WTC11 (cell line): ENCODE measurements at regions not wholly inside any gene's neighbourhood (a gene's known extent, or its start where the extent isn't known, plus 50 kb on each side); places are given as distances from the start of the nearest gene placed in this dataset.

ENCODE experiments used
- ATAC-seq: fragments of 200-7000 bp; cut with Tn5 transposase; 2 replicates; pipeline ENCODE4 v1.10.0; 2021; ENCODE audit warnings: mild to moderate bottlenecking, moderate library complexity
- CTCF ChIA-PET: fragments of 300-600 bp; sonication (Branson Sonifier 250); formaldehyde crosslinking; loops from one replicate; lab custom pipeline; 2021; ENCODE audit warnings: antibody characterized with exemption; lab: Charles Lee
- POLR2A ChIA-PET: fragments of 350-600 bp; sonication (Branson Sonifier 250); formaldehyde crosslinking; loops from one replicate; lab custom pipeline; 2021; ENCODE audit warnings: antibody characterized with exemption; lab: Charles Lee
- DNase-seq: peaks from one replicate; pipeline ENCODE4 v3.0.0; 2021; ENCODE audit warnings: low spot score
- H3K27ac Mint-ChIP-seq: 2 replicates; pipeline ENCODE4 v1.8.0; 2021; ENCODE audit warnings: mixed read lengths
- H3K27me3 Mint-ChIP-seq: 2 replicates; pipeline ENCODE4 v1.8.0; 2021; ENCODE audit warnings: low read depth, mild to moderate bottlenecking, moderate library complexity, mixed read lengths
- H3K36me3 Mint-ChIP-seq: 2 replicates; pipeline ENCODE4 v1.8.0; 2021; ENCODE audit warnings: mixed read lengths
- H3K4me1 Mint-ChIP-seq: 2 replicates; pipeline ENCODE4 v1.8.0; 2022; ENCODE audit warnings: mixed read lengths
- H3K4me3 Mint-ChIP-seq: 2 replicates; pipeline ENCODE4 v1.8.0; 2021; ENCODE audit warnings: mild to moderate bottlenecking, moderate library complexity, mixed read lengths
- H3K9me3 Mint-ChIP-seq: 2 replicates; pipeline ENCODE4 v1.8.0; 2021; ENCODE audit warnings: mixed read lengths
- ARID4B ChIP-seq: sonication (generic); formaldehyde crosslinking; IDR thresholded peaks from 2 replicates; pipeline ENCODE4 v1.8.0; 2023; ENCODE audit warnings: missing genetic modification reagents, mild to moderate bottlenecking, borderline replicate concordance
- ATF3 ChIP-seq: sonication (generic); formaldehyde crosslinking; conservative IDR thresholded peaks from 2 replicates; pipeline ENCODE4 v1.8.1; 2022; ENCODE audit warnings: mild to moderate bottlenecking, missing genetic modification reagents
- ATF6 ChIP-seq: sonication (generic); formaldehyde crosslinking; IDR thresholded peaks from 2 replicates; pipeline ENCODE4 v1.8.1; 2023; ENCODE audit warnings: mild to moderate bottlenecking, missing genetic modification reagents
- CBFB ChIP-seq: sonication (generic); formaldehyde crosslinking; IDR thresholded peaks from 2 replicates; pipeline ENCODE4 v1.8.1; 2022; ENCODE audit warnings: mild to moderate bottlenecking, low read depth, missing genetic modification reagents
- CREM ChIP-seq: sonication (generic); formaldehyde crosslinking; IDR thresholded peaks from 2 replicates; pipeline ENCODE4 v1.8.1; 2022; ENCODE audit warnings: mild to moderate bottlenecking, missing genetic modification reagents, moderate library complexity
- CTCF ChIP-seq: fragments of 200-600 bp; IDR thresholded peaks from 2 replicates; pipeline ENCODE4 v1.8.0; 2022; ENCODE audit warnings: antibody characterized with exemption
- E2F1 ChIP-seq: sonication (generic); formaldehyde crosslinking; IDR thresholded peaks from 2 replicates; pipeline ENCODE4 v1.8.0; 2022; ENCODE audit warnings: mild to moderate bottlenecking, missing genetic modification reagents
- E2F4 ChIP-seq: sonication (generic); formaldehyde crosslinking; IDR thresholded peaks from 2 replicates; pipeline ENCODE4 v1.8.1; 2022; ENCODE audit warnings: low read depth, mild to moderate bottlenecking, moderate library complexity, missing genetic modification reagents, borderline replicate concordance
- FOXJ3 ChIP-seq: sonication (generic); formaldehyde crosslinking; IDR thresholded peaks from 2 replicates; pipeline ENCODE4 v1.9.0; 2021; ENCODE audit warnings: missing genetic modification reagents, mild to moderate bottlenecking, borderline replicate concordance
- FOXP4 ChIP-seq: sonication (generic); formaldehyde crosslinking; IDR thresholded peaks from 2 replicates; pipeline ENCODE4 v1.8.0; 2022; ENCODE audit warnings: mild to moderate bottlenecking, missing genetic modification reagents
- GABPB1 ChIP-seq: sonication (generic); formaldehyde crosslinking; IDR thresholded peaks from 2 replicates; pipeline ENCODE4 v1.8.1; 2023; ENCODE audit warnings: mild to moderate bottlenecking, missing genetic modification reagents
- GTF2I ChIP-seq: fragments of 250-450 bp; sonication (Bioruptor Pico); conservative IDR thresholded peaks from 2 replicates; pipeline ENCODE4 v1.4.0; 2021; ENCODE audit warnings: mild to moderate bottlenecking
- JUN ChIP-seq: sonication (generic); formaldehyde crosslinking; IDR thresholded peaks from 2 replicates; pipeline ENCODE4 v1.8.0; 2023; ENCODE audit warnings: mild to moderate bottlenecking, missing genetic modification reagents
- MXD4 ChIP-seq: fragments of 250-450 bp; sonication (Bioruptor Pico); IDR thresholded peaks from 2 replicates; pipeline ENCODE4 v1.8.0; 2021; ENCODE audit warnings: mild to moderate bottlenecking, moderate library complexity, borderline replicate concordance
- RORB ChIP-seq: fragments of 250-450 bp; sonication (Bioruptor Pico); IDR thresholded peaks from 2 replicates; pipeline ENCODE4 v1.9.0; 2021; ENCODE audit warnings: mild to moderate bottlenecking
- ZNF219 ChIP-seq: sonication (generic); formaldehyde crosslinking; IDR thresholded peaks from 2 replicates; pipeline ENCODE4 v1.8.0; 2023; ENCODE audit warnings: missing genetic modification reagents, mild to moderate bottlenecking, borderline replicate concordance
- ZNF396 ChIP-seq: fragments of 250-450 bp; sonication (Bioruptor Pico); IDR thresholded peaks from 2 replicates; pipeline ENCODE4 v1.8.0; 2021; ENCODE audit warnings: mild to moderate bottlenecking, moderate library complexity, borderline replicate concordance
- ZNF512 ChIP-seq: sonication (generic); formaldehyde crosslinking; IDR thresholded peaks from 2 replicates; pipeline ENCODE4 v1.8.1; 2022; ENCODE audit warnings: missing genetic modification reagents, borderline replicate concordance
- ZNF671 ChIP-seq: fragments of 250-450 bp; sonication (Bioruptor Pico); IDR thresholded peaks from 2 replicates; pipeline ENCODE4 v1.8.0; 2021; ENCODE audit warnings: mild to moderate bottlenecking

- no peak for ATAC-seq
- ChIA-PET CTCF (interaction anchor here (0.6 kb wide), 1 partner anchor 585 kb away, joined by 3 read pairs; no protein-coding TSS in a partner anchor), POLR2A (no interaction called here)
- peaks cover 4% of the 10 kb centered on the region; the same call in 1 of the 2 replicates for H3K9me3 Mint-ChIP-seq
- TF ChIP-seq E2F1 (CRISPR knock-in tag) (no peak), GTF2I (CRISPR knock-in tag) (no peak), CBFB (CRISPR knock-in tag) (no peak), ATF3 (CRISPR knock-in tag) (no peak), RORB (no peak), MXD4 (CRISPR knock-in tag) (no peak), ZNF671 (CRISPR knock-in tag) (no peak), FOXP4 (CRISPR knock-in tag) (no peak), ATF6 (CRISPR knock-in tag) (no peak), E2F4 (no peak), GABPB1 (no peak), ARID4B (CRISPR knock-in tag) (no peak)
- no peaks in the 10 kb centered on the region for H3K27me3 Mint-ChIP-seq
- no peak overlapping the region for H3K4me3 Mint-ChIP-seq
- 0 out of 2 replicates have a peak, but pooled peaks cover 1% of the 10 kb centered on the region for H3K4me1 Mint-ChIP-seq
- no peak overlapping the region for H3K27ac Mint-ChIP-seq
- no peaks in the 10 kb centered on the region for H3K36me3 Mint-ChIP-seq
- no peak for DNase-seq
These were observed 414.1 kb upstream of the CBLB start for GRCh38 chr3:106282943-106283342.

- Mint-ChIP-seq H3K27ac (no peak overlapping the region), H3K4me3 (no peak overlapping the region), H3K9me3 (peaks cover 4% of the 10 kb centered on the region; the same call in 1 of the 2 replicates), H3K4me1 (peaks cover 4% of the 10 kb centered on the region; the same call in 1 of the 2 replicates), H3K27me3 (no peaks in the 10 kb centered on the region), H3K36me3 (no peaks in the 10 kb centered on the region)
- POLR2A ChIA-PET = no interaction called here
- CTCF ChIA-PET = no interaction called here
- ATAC-seq (no peak), DNase-seq (no peak)
- TF ChIP-seq CREM (no peak), ZNF219 (CRISPR knock-in tag) (no peak), ZNF396 (CRISPR knock-in tag) (no peak), ZNF512 (CRISPR knock-in tag) (no peak), JUN (CRISPR knock-in tag) (no peak), FOXJ3 (CRISPR knock-in tag) (no peak), CTCF (no peak)
These were observed 420.0 kb upstream of the CBLB start for GRCh38 chr3:106288781-106289180.
